Thyroid gland (tissue), 4 donors: ENCODE measurements at regions not wholly inside any gene's neighbourhood (a gene's known extent, or its start where the extent isn't known, plus 50 kb on each side); places are given as distances from the start of the nearest gene placed in this dataset.
"Not testable (repeated sequence)": the region's sequence is repeated elsewhere in the genome, so short reads cannot be mapped to it uniquely, and the experiment has no call there.

Source experiments
- DNase-seq, 2 donors: peaks; one replicate each; pipeline ENCODE4 v3.0.0-alpha.2; 2019
- H3K27ac ChIP-seq, 3 donors: fragments of 200-600 bp; sonication (generic); 1 replicate in 2 of 3; 2 replicates in 1 of 3; pipeline ENCODE4 v1.5.1; 2016 to 2019; ENCODE audit warnings: mild to moderate bottlenecking in 1 of 3, moderate library complexity in 1 of 3
- H3K27me3 ChIP-seq: fragments of 200-600 bp; sonication (generic); one replicate; pipeline ENCODE4 v1.5.1; 2019
- H3K36me3 ChIP-seq, 2 donors: fragments of 200-600 bp; sonication (generic); one replicate each; pipeline ENCODE4 v1.5.1; 2016 to 2019
- H3K4me1 ChIP-seq, 2 donors: fragments of 200-600 bp; sonication (generic); one replicate each; pipeline ENCODE4 v1.5.1; 2017 to 2019
- H3K4me3 ChIP-seq, 3 donors: fragments of 200-600 bp; sonication (generic); replicated peaks in 1 of 3; 1 replicate in 2 of 3; 2 replicates in 1 of 3; pipeline ENCODE4 v1.5.1; 2016; ENCODE audit warnings: mild to moderate bottlenecking in 1 of 3
- H3K9me3 ChIP-seq: fragments of 200-600 bp; sonication (generic); one replicate; pipeline ENCODE4 v1.5.1; 2017
- CTCF ChIP-seq, 6 experiments: fragments of 200-600 bp in 3 of 6; fragments of 450-650 bp in 3 of 6; sonication (generic) in 3 of 6; IDR thresholded peaks; one replicate each; pipeline ENCODE4 v1.5.1; 2016 to 2019; ENCODE audit warnings: antibody characterized with exemption in 6 of 6, mild to moderate bottlenecking in 2 of 6, inconsistent platforms in 1 of 6, moderate library complexity in 1 of 6
- POLR2A ChIP-seq, 2 donors: fragments of 450-650 bp; IDR thresholded peaks; one replicate each; pipeline ENCODE4 v1.6.1; 2017; ENCODE audit warnings: antibody characterized with exemption in 2 of 2, mild to moderate bottlenecking in 2 of 2, moderate library complexity in 1 of 2
- WGBS, 2 donors: methylation state at CpG; one replicate each; pipeline ENCODE4 v1.1.5; 2017; 5-methylcytosine and 5-hydroxymethylcytosine counted together
- intact Hi-C: fragments of 100-400 bp; cut with DNase I; formaldehyde crosslinking; loops from one replicate; pipeline ENCODE4 v1.15.1; 2023

- no peak overlapping the region for H3K27ac ChIP-seq
- WGBS, 2 donors: 91 to 95% methylated on average over 4 of the region's 4 CpGs
- H3K36me3 ChIP-seq: no peaks in the 10 kb centered on the region
- H3K9me3 ChIP-seq: no peaks in the 10 kb centered on the region
- no peak for DNase-seq
- H3K4me3 ChIP-seq: no peak overlapping the region
- H3K27me3 ChIP-seq: no peaks in the 10 kb centered on the region
- intact Hi-C loops: no loop called here
- H3K4me1 ChIP-seq: no peaks in the 10 kb centered on the region
- TF ChIP-seq POLR2A (IDR thresholded peaks at IDR 0.05) (no peak), CTCF (IDR thresholded peaks at IDR 0.05) (no peak)
Observed at GRCh38 chr10:94155722-94156271, 162.1 kb downstream of the PLCE1 start.

GRCh38 chr10:94156453-94156852 is 162.7 kb downstream of the PLCE1 start:
- DNase-seq: no peak
- no peaks in the 10 kb centered on the region for H3K9me3 ChIP-seq
- no peaks in the 10 kb centered on the region for H3K4me1 ChIP-seq
- no peak overlapping the region for H3K27ac ChIP-seq
- 79 to 88% methylated on average over 3 of the region's 3 CpGs for WGBS, 2 donors
- no peak overlapping the region for H3K4me3 ChIP-seq
- intact Hi-C loops: no loop called here
- no peaks in the 10 kb centered on the region for H3K27me3 ChIP-seq
- no peak for TF ChIP-seq POLR2A (IDR thresholded peaks at IDR 0.05)
- TF ChIP-seq CTCF (IDR thresholded peaks at IDR 0.05): no peak
- H3K36me3 ChIP-seq: no peaks in the 10 kb centered on the region

GRCh38 chr10:94165158-94165611 is 171.5 kb downstream of the PLCE1 start:
- H3K9me3 ChIP-seq, H3K4me1 ChIP-seq, H3K4me3 ChIP-seq, DNase-seq, intact Hi-C loops, H3K27me3 ChIP-seq, H3K36me3 ChIP-seq, H3K27ac ChIP-seq: not testable (repeated sequence)
- 84 to 87% methylated on average over 12 of the region's 12 CpGs for WGBS, 2 donors

GRCh38 chr10:94172332-94172731 is 178.6 kb downstream of the PLCE1 start:
- H3K9me3 ChIP-seq: no peaks in the 10 kb centered on the region
- intact Hi-C loops: no loop called here
- H3K4me3 ChIP-seq: no peak overlapping the region
- no peaks in the 10 kb centered on the region for H3K27me3 ChIP-seq
- no peaks in the 10 kb centered on the region for H3K36me3 ChIP-seq
- no peak overlapping the region for H3K27ac ChIP-seq
- H3K4me1 ChIP-seq: peaks cover 9 to 14% of the 10 kb centered on the region in 2 donors
- TF ChIP-seq POLR2A (IDR thresholded peaks at IDR 0.05): no peak
- TF ChIP-seq CTCF (IDR thresholded peaks at IDR 0.05): no peak
- DNase-seq: no peak
- WGBS, 2 donors: 86 to 98% methylated on average over 2 of the region's 2 CpGs

GRCh38 chr10:94173594-94173993 is 179.9 kb downstream of the PLCE1 start:
- peaks cover 9 to 21% of the 10 kb centered on the region in 2 donors for H3K4me1 ChIP-seq
- no peaks in the 10 kb centered on the region for H3K9me3 ChIP-seq
- intact Hi-C loops: no loop called here
- H3K4me3 ChIP-seq: no peak overlapping the region
- 60 to 78% methylated on average over 3 of the region's 3 CpGs for WGBS, 2 donors
- no peaks in the 10 kb centered on the region for H3K36me3 ChIP-seq
- no peaks in the 10 kb centered on the region for H3K27me3 ChIP-seq
- TF ChIP-seq POLR2A (IDR thresholded peaks at IDR 0.05) (no peak), CTCF (IDR thresholded peaks at IDR 0.05) (no peak)
- DNase-seq: no peak
- no peak overlapping the region for H3K27ac ChIP-seq

- H3K9me3 ChIP-seq: no peaks in the 10 kb centered on the region
- no peak overlapping the region for H3K4me3 ChIP-seq
- TF ChIP-seq CTCF (IDR thresholded peaks at IDR 0.05): no peak
- TF ChIP-seq POLR2A (IDR thresholded peaks at IDR 0.05): no peak
- DNase-seq: no peak
- intact Hi-C loops: no loop called here
- H3K4me1 ChIP-seq: peaks cover 9 to 21% of the 10 kb centered on the region in 2 donors
- no peaks in the 10 kb centered on the region for H3K27me3 ChIP-seq
- H3K36me3 ChIP-seq: no peaks in the 10 kb centered on the region
- H3K27ac ChIP-seq: no peak overlapping the region
Observed at GRCh38 chr10:94174838-94175237, 181.1 kb downstream of the PLCE1 start.
